DND-41 (cell line): ENCODE measurements at regions not wholly inside any gene's neighbourhood (a gene's known extent, or its start where the extent isn't known, plus 50 kb on each side); places are given as distances from the start of the nearest gene placed in this dataset.

Source experiments
- ATAC-seq: fragments of 200-7000 bp; cut with Tn5 transposase; 3 replicates; pipeline ENCODE4 v1.9.1; 2021; ENCODE audit warnings: low read depth; ENCODE audit not compliant: insufficient read depth
- DNase-seq: peaks from one replicate; pipeline ENCODE4 v3.0.0-alpha.2; 2020
- H2AFZ ChIP-seq: 2 replicates; pipeline ENCODE4 v1.6.0; 2012; ENCODE audit warnings: low read depth, low read length
- H3K27ac ChIP-seq: 2 replicates; pipeline ENCODE4 v1.5.1; 2012; ENCODE audit warnings: low read length, inconsistent platforms
- H3K27me3 ChIP-seq: fragments of 200-600 bp; sonication (generic); 2 replicates; pipeline ENCODE4 v1.6.0; 2012; ENCODE audit warnings: low read length, mild to moderate bottlenecking, inconsistent platforms; ENCODE audit not compliant: insufficient read depth, poor library complexity
- H3K36me3 ChIP-seq: 2 replicates; pipeline ENCODE4 v1.5.1; 2012; ENCODE audit warnings: low read length, inconsistent platforms; ENCODE audit not compliant: insufficient read depth
- H3K4me1 ChIP-seq: 2 replicates; pipeline ENCODE4 v1.5.1; 2012; ENCODE audit warnings: mild to moderate bottlenecking, low read length; ENCODE audit not compliant: insufficient read depth
- H3K4me2 ChIP-seq: 2 replicates; pipeline ENCODE4 v1.6.0; 2012; ENCODE audit warnings: mild to moderate bottlenecking, moderate library complexity, low read length, inconsistent platforms; ENCODE audit not compliant: insufficient read depth
- H3K4me3 ChIP-seq, 2 experiments: fragments of 200-600 bp in 1 of 2; shearing (Covaris generic) in 1 of 2; 2 replicates each; pipeline ENCODE4 v1.5.1; 2012 to 2016; ENCODE audit warnings: inconsistent platforms in 2 of 2, low read length in 2 of 2, mild to moderate bottlenecking in 2 of 2, low read depth in 1 of 2, moderate library complexity in 1 of 2
- H3K79me2 ChIP-seq: 2 replicates; pipeline ENCODE4 v1.6.0; 2012; ENCODE audit warnings: low read length, inconsistent platforms; ENCODE audit not compliant: insufficient read depth
- H3K9ac ChIP-seq: 2 replicates; pipeline ENCODE4 v1.6.0; 2012; ENCODE audit warnings: low read depth, mild to moderate bottlenecking, inconsistent platforms, low read length, moderate library complexity
- H3K9me3 ChIP-seq: 2 replicates; pipeline ENCODE4 v1.5.1; 2012; ENCODE audit warnings: low read length, moderate library complexity, mild to moderate bottlenecking, inconsistent platforms; ENCODE audit not compliant: insufficient read depth, severe bottlenecking
- H4K20me1 ChIP-seq: 2 replicates; pipeline ENCODE4 v1.6.0; 2012; ENCODE audit warnings: low read length; ENCODE audit not compliant: insufficient read depth
- EZH2 ChIP-seq: IDR thresholded peaks from 3 replicates; pipeline ENCODE4 v1.6.1; 2012; ENCODE audit warnings: borderline replicate concordance, low read depth, mild to moderate bottlenecking, moderate library complexity, low read length, inconsistent platforms; ENCODE audit not compliant: severe bottlenecking
- TF ChIP-seq, protein P1 (sequence below): IDR thresholded peaks from 2 replicates; pipeline ENCODE4 v1.5.1; 2012; ENCODE audit warnings: borderline replicate concordance, low read length, moderate library complexity, mild to moderate bottlenecking; ENCODE audit not compliant: poor library complexity, severe bottlenecking; ENCODE audit errors: extremely low read depth

GRCh38 chr13:83325125-83325853 is 557.0 kb downstream of the SLITRK1 start:
- Histone ChIP-seq H3K36me3 (no peaks in the 10 kb centered on the region), H3K9ac (no peak overlapping the region), H3K79me2 (no peaks in the 10 kb centered on the region), H3K27me3 (no peaks in the 10 kb centered on the region), H2AFZ (no peak overlapping the region), H3K4me1 (no peaks in the 10 kb centered on the region), H3K4me2 (no peak overlapping the region), H3K9me3 (peaks cover 3% of the 10 kb centered on the region), H3K4me3 (no peak overlapping the region), H4K20me1 (no peaks in the 10 kb centered on the region), H3K27ac (no peak overlapping the region)
- ATAC-seq (no peak), DNase-seq (no peak)
- no peak for TF ChIP-seq EZH2
- TF ChIP-seq, protein P1, sequence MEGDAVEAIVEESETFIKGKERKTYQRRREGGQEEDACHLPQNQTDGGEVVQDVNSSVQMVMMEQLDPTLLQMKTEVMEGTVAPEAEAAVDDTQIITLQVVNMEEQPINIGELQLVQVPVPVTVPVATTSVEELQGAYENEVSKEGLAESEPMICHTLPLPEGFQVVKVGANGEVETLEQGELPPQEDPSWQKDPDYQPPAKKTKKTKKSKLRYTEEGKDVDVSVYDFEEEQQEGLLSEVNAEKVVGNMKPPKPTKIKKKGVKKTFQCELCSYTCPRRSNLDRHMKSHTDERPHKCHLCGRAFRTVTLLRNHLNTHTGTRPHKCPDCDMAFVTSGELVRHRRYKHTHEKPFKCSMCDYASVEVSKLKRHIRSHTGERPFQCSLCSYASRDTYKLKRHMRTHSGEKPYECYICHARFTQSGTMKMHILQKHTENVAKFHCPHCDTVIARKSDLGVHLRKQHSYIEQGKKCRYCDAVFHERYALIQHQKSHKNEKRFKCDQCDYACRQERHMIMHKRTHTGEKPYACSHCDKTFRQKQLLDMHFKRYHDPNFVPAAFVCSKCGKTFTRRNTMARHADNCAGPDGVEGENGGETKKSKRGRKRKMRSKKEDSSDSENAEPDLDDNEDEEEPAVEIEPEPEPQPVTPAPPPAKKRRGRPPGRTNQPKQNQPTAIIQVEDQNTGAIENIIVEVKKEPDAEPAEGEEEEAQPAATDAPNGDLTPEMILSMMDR = no peak

DNA sequence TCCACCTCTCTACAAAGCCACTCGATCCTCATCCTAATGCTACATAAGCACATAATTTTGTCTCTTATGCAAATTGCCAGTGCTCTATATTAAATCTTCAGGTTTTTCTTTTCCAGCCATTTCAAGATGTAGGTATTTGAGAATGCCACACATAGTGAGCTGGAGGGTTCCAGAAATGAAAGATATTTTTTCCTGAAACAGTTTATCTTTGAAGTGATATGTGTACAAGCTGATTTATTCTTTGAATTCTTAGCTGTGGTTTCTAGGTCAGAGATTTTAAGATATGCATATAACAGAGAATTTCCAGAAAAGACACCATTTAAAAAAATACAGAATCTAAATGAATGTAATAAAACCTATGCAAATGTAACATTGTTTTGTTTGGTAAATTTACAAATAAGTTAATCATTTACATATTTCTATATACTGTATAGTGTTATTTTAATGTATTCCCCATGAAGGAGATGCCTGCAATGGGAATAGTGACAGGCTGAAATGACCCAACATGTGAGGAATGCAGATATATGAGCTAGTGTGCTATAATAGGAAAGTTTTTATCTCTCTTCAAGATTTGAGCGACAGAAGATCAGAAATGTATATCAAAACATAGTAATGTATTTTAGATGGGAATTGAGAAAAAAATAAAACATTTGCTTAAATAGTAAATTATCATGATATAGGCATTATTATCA is 570.2 kb downstream of the SLITRK1 start:
- Histone ChIP-seq H2AFZ (no peak overlapping the region; the same call in 1 of the 2 replicates), H3K4me2 (no peak overlapping the region), H3K9me3 (no peaks in the 10 kb centered on the region), H3K4me1 (peaks cover 15% of the 10 kb centered on the region; the same call in 1 of the 2 replicates), H3K27me3 (no peaks in the 10 kb centered on the region), H3K4me3 (no peak overlapping the region), H3K27ac (no peak overlapping the region), H4K20me1 (no peaks in the 10 kb centered on the region), H3K9ac (no peak overlapping the region), H3K79me2 (no peaks in the 10 kb centered on the region), H3K36me3 (no peaks in the 10 kb centered on the region)
- peak; percentile 33; the same call in 1 of the 3 replicates for ATAC-seq
- no peak for DNase-seq
- no peak for TF ChIP-seq EZH2
- TF ChIP-seq, protein P1 = no peak

DNA sequence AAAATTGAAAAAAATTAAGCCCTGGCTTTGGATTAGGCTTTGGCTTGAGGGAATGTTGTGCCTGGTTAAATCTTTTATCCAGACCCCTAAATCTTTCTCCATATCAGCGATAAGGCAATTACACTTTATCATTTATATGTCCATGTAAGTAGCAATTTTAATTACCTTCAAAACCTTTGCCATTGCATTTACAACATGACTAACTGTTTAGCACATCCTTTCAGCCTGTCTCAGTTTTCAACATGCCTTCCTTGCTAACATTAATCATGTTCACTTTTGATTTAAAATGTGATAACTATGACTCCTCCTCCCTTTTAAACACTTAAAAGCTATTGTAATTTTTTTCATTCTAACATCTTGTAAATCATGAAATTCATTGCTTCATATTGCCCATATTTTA is 583.7 kb downstream of the SLITRK1 start:
- Histone ChIP-seq H3K9ac (no peak overlapping the region), H3K79me2 (no peaks in the 10 kb centered on the region), H4K20me1 (no peaks in the 10 kb centered on the region), H3K36me3 (no peaks in the 10 kb centered on the region), H3K27ac (no peak overlapping the region), H3K27me3 (no peaks in the 10 kb centered on the region), H3K4me1 (no peaks in the 10 kb centered on the region), H2AFZ (no peak overlapping the region), H3K4me2 (no peak overlapping the region), H3K4me3 (no peak overlapping the region), H3K9me3 (no peaks in the 10 kb centered on the region)
- DNase-seq = no peak
- TF ChIP-seq, protein P1 = no peak
- no peak for TF ChIP-seq EZH2
- ATAC-seq = no peak
